Caco-2 (cell line): ENCODE measurements at regions not wholly inside any gene's neighbourhood (a gene's known extent, or its start where the extent isn't known, plus 50 kb on each side); places are given as distances from the start of the nearest gene placed in this dataset.
"Not testable (repeated sequence)": the region's sequence is repeated elsewhere in the genome, so short reads cannot be mapped to it uniquely, and the experiment has no call there.

Experiments used
- BruUV-seq: library from RNA; stranded (reverse); fragments of 400-500 nt; replicated peaks from 2 replicates; lab custom pipeline; 2021; lab: Mats Ljungman, UMichigan
- CTCF ChIA-PET: fragments of 300-600 bp; sonication (Branson Sonifier 250); formaldehyde crosslinking; loops from one replicate; lab custom pipeline; 2022; ENCODE audit warnings: antibody characterized with exemption; lab: Charles Lee
- POLR2A ChIA-PET: fragments of 300-600 bp; sonication (Branson Sonifier 250); formaldehyde crosslinking; loops from one replicate; lab custom pipeline; 2022; ENCODE audit warnings: antibody characterized with exemption; lab: Charles Lee
- DNase-seq, 2 experiments: peaks; one replicate each; pipeline versions ENCODE4 v3.0.0 to v3.0.0-alpha.2; 2020 to 2022
- H3K27me3 ChIP-seq: replicated peaks from 2 replicates; pipeline ENCODE4 v1.6.0; 2011; ENCODE audit warnings: low read length; ENCODE audit not compliant: control insufficient read depth, insufficient read depth
- H3K36me3 ChIP-seq: 2 replicates; pipeline ENCODE4 v1.5.1; 2011; ENCODE audit warnings: low read length; ENCODE audit not compliant: control insufficient read depth, insufficient read depth
- H3K4me1 ChIP-seq: fragments of 250-450 bp; sonication (Bioruptor Pico); 2 replicates; pipeline ENCODE4 v1.5.1; 2020; ENCODE audit warnings: mild to moderate bottlenecking
- H3K4me3 ChIP-seq: 2 replicates; pipeline ENCODE4 v1.5.1; 2011; ENCODE audit warnings: low read depth, mild to moderate bottlenecking, control low read depth, low read length
- H3K9me3 ChIP-seq: fragments of 250-450 bp; sonication (Bioruptor Pico); 2 replicates; pipeline ENCODE4 v1.5.1; 2020; ENCODE audit warnings: mild to moderate bottlenecking, moderate library complexity
- H3K27ac Mint-ChIP-seq: one replicate; pipeline ENCODE4 v1.8.0; 2022; ENCODE audit warnings: mixed read lengths; ENCODE audit not compliant: unreplicated experiment
- H3K27me3 Mint-ChIP-seq: one replicate; pipeline ENCODE4 v1.8.0; 2022; ENCODE audit warnings: mixed read lengths; ENCODE audit not compliant: insufficient read depth, unreplicated experiment
- H3K36me3 Mint-ChIP-seq: one replicate; pipeline ENCODE4 v1.8.0; 2022; ENCODE audit warnings: mild to moderate bottlenecking, mixed read lengths; ENCODE audit not compliant: insufficient read depth, unreplicated experiment
- H3K4me1 Mint-ChIP-seq: one replicate; pipeline ENCODE4 v1.8.0; 2022; ENCODE audit warnings: low read depth, mixed read lengths; ENCODE audit not compliant: unreplicated experiment
- H3K4me3 Mint-ChIP-seq: one replicate; pipeline ENCODE4 v1.8.0; 2022; ENCODE audit warnings: mild to moderate bottlenecking, moderate library complexity, mixed read lengths; ENCODE audit not compliant: unreplicated experiment
- H3K9me3 Mint-ChIP-seq: one replicate; pipeline ENCODE4 v1.8.0; 2022; ENCODE audit warnings: mixed read lengths; ENCODE audit not compliant: unreplicated experiment
- intact Hi-C: fragments of 100-400 bp; cut with micrococcal nuclease; formaldehyde crosslinking; loops from one replicate; pipeline ENCODE4 v1.10.0; 2022; ENCODE audit not compliant: unreplicated experiment

DNA sequence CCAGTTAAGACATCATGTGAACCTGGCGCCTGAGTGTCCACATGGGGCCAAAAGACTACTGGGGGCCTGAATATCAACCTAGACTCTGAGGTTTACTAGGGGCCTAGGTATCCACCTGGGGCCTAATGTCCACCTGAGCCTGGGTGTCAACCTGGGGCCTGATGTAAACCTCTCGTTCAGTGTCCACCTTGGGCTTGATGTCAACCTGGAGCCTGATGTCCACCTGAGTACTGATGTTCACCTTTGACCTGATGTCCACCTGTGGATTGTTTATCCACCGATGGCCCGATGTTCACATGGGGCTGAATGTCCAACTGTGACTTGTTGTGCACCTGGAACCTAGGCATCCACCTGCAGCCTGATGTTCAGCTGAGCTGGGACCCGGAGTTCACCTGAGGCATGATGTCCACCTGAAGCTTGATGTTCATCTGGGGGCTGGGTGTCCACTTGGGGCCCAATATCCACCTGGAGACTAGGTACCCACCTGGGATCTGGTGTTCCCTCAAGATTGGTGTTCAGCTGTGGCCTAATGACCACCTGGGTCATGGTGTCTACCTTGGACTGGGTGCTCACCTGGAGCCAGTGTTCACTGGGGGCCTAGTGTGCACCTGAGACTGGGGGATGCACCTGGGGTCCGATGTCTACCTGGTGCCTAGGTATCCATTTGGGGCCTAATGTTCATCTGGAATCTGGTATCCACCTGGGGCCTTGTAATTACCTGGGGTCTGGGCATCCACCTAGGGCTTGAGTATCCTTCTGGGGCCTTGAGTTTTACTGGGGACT lies 194.2 kb downstream of the POTEM start:
- H3K36me3 Mint-ChIP-seq, H3K4me3 Mint-ChIP-seq, H3K4me1 ChIP-seq, DNase-seq, H3K36me3 ChIP-seq, H3K4me1 Mint-ChIP-seq, H3K27me3 Mint-ChIP-seq, BruUV-seq, CTCF ChIA-PET, intact Hi-C loops, H3K4me3 ChIP-seq, H3K9me3 ChIP-seq, H3K27me3 ChIP-seq, POLR2A ChIA-PET, H3K27ac Mint-ChIP-seq, H3K9me3 Mint-ChIP-seq: not testable (repeated sequence)

GRCh38 chr14:19162034-19162706 lies 194.9 kb downstream of the POTEM start:
- H3K27me3 Mint-ChIP-seq, H3K9me3 ChIP-seq, H3K27me3 ChIP-seq, DNase-seq, BruUV-seq, H3K36me3 ChIP-seq, H3K4me3 ChIP-seq, H3K4me3 Mint-ChIP-seq, H3K4me1 Mint-ChIP-seq, intact Hi-C loops, H3K27ac Mint-ChIP-seq, POLR2A ChIA-PET, H3K4me1 ChIP-seq, CTCF ChIA-PET, H3K9me3 Mint-ChIP-seq, H3K36me3 Mint-ChIP-seq: not testable (repeated sequence)

DNA sequence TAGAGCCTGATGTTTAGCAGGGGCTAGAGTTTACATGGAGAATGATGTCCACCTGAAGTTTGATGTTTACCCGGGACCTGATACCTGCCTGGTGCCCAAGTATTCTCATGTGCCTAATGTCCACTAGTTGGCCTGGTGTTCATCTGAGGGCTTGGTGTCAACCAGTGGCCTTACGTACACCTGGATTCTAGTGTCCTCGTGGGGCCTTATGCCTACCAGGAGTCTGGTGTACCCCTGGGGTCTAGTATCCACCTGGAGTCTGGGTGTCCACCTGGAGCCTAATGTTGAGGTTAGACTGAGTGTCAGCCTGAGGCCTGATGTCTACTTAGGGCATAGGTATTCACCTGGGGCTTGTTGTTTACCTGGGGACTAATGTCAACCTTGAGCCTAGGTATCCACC lies 195.7 kb downstream of the POTEM start:
- H3K27me3 ChIP-seq, H3K4me1 Mint-ChIP-seq, H3K4me3 ChIP-seq, POLR2A ChIA-PET, BruUV-seq, H3K9me3 ChIP-seq, H3K36me3 Mint-ChIP-seq, H3K4me1 ChIP-seq, intact Hi-C loops, H3K4me3 Mint-ChIP-seq, DNase-seq, H3K27me3 Mint-ChIP-seq, H3K9me3 Mint-ChIP-seq, H3K36me3 ChIP-seq, CTCF ChIA-PET, H3K27ac Mint-ChIP-seq: not testable (repeated sequence)

DNA sequence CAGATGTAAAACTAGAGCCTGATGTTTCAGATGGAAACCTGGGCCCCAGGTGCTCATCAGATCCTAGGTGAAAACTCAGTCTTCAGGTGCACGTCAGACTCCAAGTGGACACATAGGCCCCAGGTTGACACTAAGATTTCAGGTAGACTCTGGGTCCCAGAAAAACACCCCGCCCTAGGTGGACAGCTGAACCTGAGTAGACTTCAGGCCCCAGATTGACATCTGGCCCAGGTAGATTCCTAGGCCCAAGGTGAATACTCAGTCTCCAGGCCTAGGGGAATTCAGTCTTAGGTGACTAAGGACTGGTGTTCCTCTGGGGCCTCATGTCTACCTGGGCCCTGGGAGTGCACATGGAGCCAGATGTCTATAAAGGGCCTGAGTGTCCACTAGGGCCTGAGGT lies 196.7 kb downstream of the POTEM start:
- H3K9me3 Mint-ChIP-seq, H3K27ac Mint-ChIP-seq, H3K27me3 Mint-ChIP-seq, CTCF ChIA-PET, H3K27me3 ChIP-seq, H3K4me3 ChIP-seq, H3K4me3 Mint-ChIP-seq, H3K4me1 ChIP-seq, BruUV-seq, DNase-seq, intact Hi-C loops, H3K36me3 Mint-ChIP-seq, H3K9me3 ChIP-seq, H3K4me1 Mint-ChIP-seq, H3K36me3 ChIP-seq, POLR2A ChIA-PET: not testable (repeated sequence)

GRCh38 chr14:19164426-19164825 lies 197.2 kb downstream of the POTEM start:
- H3K27ac Mint-ChIP-seq, H3K4me1 ChIP-seq, H3K9me3 ChIP-seq, CTCF ChIA-PET, H3K27me3 Mint-ChIP-seq, BruUV-seq, intact Hi-C loops, POLR2A ChIA-PET, H3K27me3 ChIP-seq, DNase-seq, H3K36me3 Mint-ChIP-seq, H3K9me3 Mint-ChIP-seq, H3K36me3 ChIP-seq, H3K4me1 Mint-ChIP-seq, H3K4me3 Mint-ChIP-seq, H3K4me3 ChIP-seq: not testable (repeated sequence)

DNA sequence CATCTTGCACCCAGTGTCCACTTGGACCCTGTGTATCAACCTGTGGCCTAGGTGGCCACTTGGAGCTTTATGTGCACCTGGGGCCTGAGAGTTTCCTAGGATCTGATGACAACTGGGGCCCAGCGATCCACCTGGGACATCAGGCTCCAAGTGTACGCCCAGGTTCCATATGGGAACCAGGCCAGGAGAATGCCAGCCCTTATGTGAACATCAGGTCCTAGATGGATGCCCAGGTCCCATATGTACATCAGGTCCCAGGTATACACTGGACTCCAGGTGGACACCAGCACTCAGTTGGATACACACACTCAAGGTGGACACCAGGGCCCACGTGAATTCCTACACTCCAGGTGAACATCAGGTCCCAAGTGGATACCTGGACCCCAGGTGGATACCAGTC lies 198.8 kb downstream of the POTEM start:
- POLR2A ChIA-PET, H3K36me3 Mint-ChIP-seq, H3K9me3 ChIP-seq, H3K27me3 Mint-ChIP-seq, H3K4me1 Mint-ChIP-seq, BruUV-seq, DNase-seq, H3K4me3 Mint-ChIP-seq, H3K9me3 Mint-ChIP-seq, CTCF ChIA-PET, H3K27ac Mint-ChIP-seq, intact Hi-C loops, H3K4me1 ChIP-seq, H3K4me3 ChIP-seq, H3K36me3 ChIP-seq, H3K27me3 ChIP-seq: not testable (repeated sequence)
